Endodermal cell (in vitro differentiated cells): ENCODE measurements at regions not wholly inside any gene's neighbourhood (a gene's known extent, or its start where the extent isn't known, plus 50 kb on each side); places are given as distances from the start of the nearest gene placed in this dataset.
"Not testable (repeated sequence)": the region's sequence is repeated elsewhere in the genome, so short reads cannot be mapped to it uniquely, and the experiment has no call there.

Source experiments
- DNase-seq: peaks from one replicate; pipeline ENCODE4 v3.0.0-alpha.2; 2017
- H3K27ac ChIP-seq: 2 replicates; pipeline ENCODE4 v1.5.1; 2013; ENCODE audit warnings: mild to moderate bottlenecking, low read depth, low read length, moderate library complexity
- H3K27me3 ChIP-seq: 2 replicates; pipeline ENCODE4 v1.6.1; 2013; ENCODE audit warnings: mild to moderate bottlenecking, low read length, moderate library complexity; ENCODE audit not compliant: insufficient read depth, control insufficient read depth, poor library complexity, severe bottlenecking
- H3K36me3 ChIP-seq: 2 replicates; pipeline ENCODE4 v1.7.0; 2013; ENCODE audit warnings: mild to moderate bottlenecking, low read length, moderate library complexity; ENCODE audit not compliant: control insufficient read depth, insufficient read depth
- H3K4me1 ChIP-seq: one replicate; pipeline ENCODE4 v1.7.0; 2013; ENCODE audit warnings: low read length; ENCODE audit not compliant: control insufficient read depth, insufficient read depth
- H3K4me3 ChIP-seq: 2 replicates; pipeline ENCODE4 v1.5.1; 2013; ENCODE audit warnings: mild to moderate bottlenecking, low read length, moderate library complexity
- H3K9ac ChIP-seq: 2 replicates; pipeline ENCODE4 v1.6.1; 2013; ENCODE audit warnings: mild to moderate bottlenecking, low read length, moderate library complexity; ENCODE audit not compliant: poor library complexity, severe bottlenecking; ENCODE audit errors: extremely low read depth
- H3K9me3 ChIP-seq: 2 replicates; pipeline ENCODE4 v1.6.1; 2013; ENCODE audit warnings: mild to moderate bottlenecking, low read length, moderate library complexity; ENCODE audit not compliant: control insufficient read depth
- H3K27ac Mint-ChIP-seq: 2 replicates; pipeline ENCODE4 v1.8.0; 2020; ENCODE audit warnings: mixed read lengths
- H3K27me3 Mint-ChIP-seq: 2 replicates; pipeline ENCODE4 v1.8.0; 2021; ENCODE audit warnings: mild to moderate bottlenecking, mixed read lengths; ENCODE audit not compliant: insufficient read depth
- H3K36me3 Mint-ChIP-seq: 2 replicates; pipeline ENCODE4 v1.8.0; 2020; ENCODE audit warnings: low read depth, mixed read lengths
- H3K4me1 Mint-ChIP-seq: 2 replicates; pipeline ENCODE4 v1.8.0; 2020; ENCODE audit warnings: mixed read lengths
- H3K4me3 Mint-ChIP-seq: 2 replicates; pipeline ENCODE4 v1.8.0; 2020; ENCODE audit warnings: mild to moderate bottlenecking, moderate library complexity, mixed read lengths
- H3K9me3 Mint-ChIP-seq: 2 replicates; pipeline ENCODE4 v1.8.0; 2020; ENCODE audit warnings: mild to moderate bottlenecking, mixed read lengths
- WGBS, 2 experiments: methylation state at CpG; one replicate each; pipeline versions ENCODE4 v1.1.5 to v1.1.7; 2013; ENCODE audit warnings: missing lambda C conversion rate in 2 of 2, mixed read lengths in 1 of 2; ENCODE audit not compliant: insufficient coverage in 1 of 2, insufficient read length in 1 of 2; 5-methylcytosine and 5-hydroxymethylcytosine counted together
- TF ChIP-seq, protein P1 (sequence below): fragments of 200-600 bp; sonication (generic); conservative IDR thresholded peaks from 2 replicates; pipeline ENCODE4 v1.5.0; 2021; ENCODE audit warnings: antibody characterized with exemption, mild to moderate bottlenecking

DNA sequence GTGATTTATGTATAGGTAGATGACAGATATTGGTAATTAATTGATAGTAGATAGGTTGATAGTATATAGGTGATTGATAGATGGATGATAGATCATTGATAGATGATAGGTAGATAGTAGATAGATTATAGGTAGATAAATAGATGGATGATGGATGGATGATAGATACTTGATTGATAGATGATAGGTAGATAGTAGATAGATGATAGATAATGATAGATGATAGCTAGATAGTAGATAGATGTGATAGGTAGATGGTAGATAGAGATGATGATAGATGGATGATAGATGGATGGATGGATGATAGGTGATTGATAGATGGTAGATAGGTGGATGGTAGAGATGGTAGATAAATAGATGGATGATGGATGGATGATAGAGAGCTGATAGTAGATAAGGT is 62.0 kb upstream of the SAMD11 start:
- H3K36me3 ChIP-seq, result no peaks in the 10 kb centered on the region
- peaks cover 30% of the 10 kb centered on the region for H3K27me3 ChIP-seq
- H3K9me3 ChIP-seq, result no peaks in the 10 kb centered on the region
- no peak overlapping the region for H3K9ac ChIP-seq
- no peak for DNase-seq
- H3K4me3 ChIP-seq, result no peak overlapping the region
- Mint-ChIP-seq H3K4me1 (peaks cover 1% of the 10 kb centered on the region), H3K27ac (no peak overlapping the region), H3K9me3 (no peaks in the 10 kb centered on the region), H3K36me3 (no peaks in the 10 kb centered on the region), H3K27me3 (peaks cover 52% of the 10 kb centered on the region), H3K4me3 (no peak overlapping the region)
- H3K4me1 ChIP-seq, result no peaks in the 10 kb centered on the region
- TF ChIP-seq, protein P1, sequence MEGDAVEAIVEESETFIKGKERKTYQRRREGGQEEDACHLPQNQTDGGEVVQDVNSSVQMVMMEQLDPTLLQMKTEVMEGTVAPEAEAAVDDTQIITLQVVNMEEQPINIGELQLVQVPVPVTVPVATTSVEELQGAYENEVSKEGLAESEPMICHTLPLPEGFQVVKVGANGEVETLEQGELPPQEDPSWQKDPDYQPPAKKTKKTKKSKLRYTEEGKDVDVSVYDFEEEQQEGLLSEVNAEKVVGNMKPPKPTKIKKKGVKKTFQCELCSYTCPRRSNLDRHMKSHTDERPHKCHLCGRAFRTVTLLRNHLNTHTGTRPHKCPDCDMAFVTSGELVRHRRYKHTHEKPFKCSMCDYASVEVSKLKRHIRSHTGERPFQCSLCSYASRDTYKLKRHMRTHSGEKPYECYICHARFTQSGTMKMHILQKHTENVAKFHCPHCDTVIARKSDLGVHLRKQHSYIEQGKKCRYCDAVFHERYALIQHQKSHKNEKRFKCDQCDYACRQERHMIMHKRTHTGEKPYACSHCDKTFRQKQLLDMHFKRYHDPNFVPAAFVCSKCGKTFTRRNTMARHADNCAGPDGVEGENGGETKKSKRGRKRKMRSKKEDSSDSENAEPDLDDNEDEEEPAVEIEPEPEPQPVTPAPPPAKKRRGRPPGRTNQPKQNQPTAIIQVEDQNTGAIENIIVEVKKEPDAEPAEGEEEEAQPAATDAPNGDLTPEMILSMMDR, result no peak
- no peak overlapping the region for H3K27ac ChIP-seq

DNA sequence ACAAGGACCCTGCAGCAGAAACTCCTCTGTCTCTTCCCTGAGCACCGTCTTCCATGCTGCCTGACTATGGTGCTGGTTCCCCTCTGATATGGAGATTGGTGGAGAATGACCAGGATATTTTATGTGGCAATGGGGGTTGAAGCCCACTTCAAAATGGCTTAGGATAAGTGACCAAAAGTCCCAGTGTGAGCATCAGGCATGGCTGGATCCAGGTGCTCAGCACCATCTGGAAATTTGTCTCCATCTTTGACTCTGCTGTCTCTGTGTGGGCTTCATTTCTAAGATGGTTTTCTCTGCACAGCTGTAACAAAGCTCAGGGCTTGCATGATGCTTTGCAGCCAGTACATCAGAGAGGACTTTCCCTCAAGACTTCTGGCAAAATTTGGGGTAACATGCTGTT is 61.1 kb upstream of the SAMD11 start:
- H3K27ac Mint-ChIP-seq, H3K4me3 Mint-ChIP-seq, DNase-seq, H3K4me3 ChIP-seq, H3K36me3 ChIP-seq, H3K9me3 ChIP-seq, H3K36me3 Mint-ChIP-seq, H3K27ac ChIP-seq, H3K4me1 Mint-ChIP-seq, H3K4me1 ChIP-seq, H3K9ac ChIP-seq, H3K9me3 Mint-ChIP-seq: not testable (repeated sequence)
- peaks cover 60% of the 10 kb centered on the region for H3K27me3 Mint-ChIP-seq
- 0% methylated on average over 1 of the region's 1 CpG; no CpG with 5 or more reads in 1 of the 2 experiments for whole genome bisulfite sequencing, 2 experiments
- peaks cover 38% of the 10 kb centered on the region for H3K27me3 ChIP-seq

DNA sequence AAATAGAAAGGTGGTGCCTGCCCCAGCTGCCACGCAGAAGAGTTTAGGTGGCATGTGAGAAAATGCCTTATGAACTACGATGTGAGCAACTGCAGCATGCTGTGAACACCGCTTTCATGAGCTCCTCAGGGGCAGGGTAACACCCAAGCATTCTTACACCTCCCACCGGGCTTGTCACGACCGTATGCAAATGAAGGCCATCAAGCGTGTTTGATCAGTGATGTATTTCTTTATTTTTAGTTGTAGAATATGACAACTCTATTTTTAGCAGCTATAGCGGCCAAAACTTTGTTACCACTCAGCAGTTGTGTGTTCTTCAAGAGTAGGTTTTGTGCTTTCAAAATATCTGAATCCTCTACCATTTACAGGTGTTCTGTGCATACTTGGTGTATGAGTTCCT is 58.1 kb upstream of the SAMD11 start:
- WGBS, 2 experiments, result 53 to 62% methylated on average over 3 to 8 of the region's 8 CpGs
- not testable (repeated sequence) for H3K4me1 ChIP-seq, H3K9me3 ChIP-seq, H3K36me3 Mint-ChIP-seq, H3K4me1 Mint-ChIP-seq, H3K9ac ChIP-seq, H3K4me3 ChIP-seq, H3K27ac ChIP-seq, H3K36me3 ChIP-seq, H3K27ac Mint-ChIP-seq, H3K4me3 Mint-ChIP-seq, H3K9me3 Mint-ChIP-seq, DNase-seq
- peaks cover 83% of the 10 kb centered on the region for H3K27me3 Mint-ChIP-seq
- peaks cover 68% of the 10 kb centered on the region for H3K27me3 ChIP-seq

DNA sequence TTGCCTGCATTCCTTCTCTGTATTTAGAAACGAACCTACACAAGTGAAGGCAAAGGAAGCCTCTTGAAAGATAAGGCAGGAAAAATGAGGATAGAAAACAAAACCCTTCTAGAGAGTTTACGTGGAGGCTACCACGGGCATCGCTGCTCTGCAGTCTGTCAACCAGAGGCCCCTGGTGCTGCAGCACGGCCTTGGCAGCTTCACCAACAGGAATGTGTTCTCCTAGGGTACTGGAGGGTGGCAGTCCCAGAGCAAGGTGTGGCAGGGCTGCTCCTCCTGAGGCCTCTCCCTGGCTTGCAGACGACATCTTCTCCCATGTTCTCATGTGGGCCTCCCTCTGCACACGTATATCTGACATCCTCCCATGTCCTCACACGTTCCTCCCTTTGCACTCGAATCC is 57.6 kb upstream of the SAMD11 start:
- peaks cover 84% of the 10 kb centered on the region for H3K27me3 Mint-ChIP-seq
- WGBS, 2 experiments, result 72 to 88% methylated on average over 5 to 9 of the region's 9 CpGs

DNA sequence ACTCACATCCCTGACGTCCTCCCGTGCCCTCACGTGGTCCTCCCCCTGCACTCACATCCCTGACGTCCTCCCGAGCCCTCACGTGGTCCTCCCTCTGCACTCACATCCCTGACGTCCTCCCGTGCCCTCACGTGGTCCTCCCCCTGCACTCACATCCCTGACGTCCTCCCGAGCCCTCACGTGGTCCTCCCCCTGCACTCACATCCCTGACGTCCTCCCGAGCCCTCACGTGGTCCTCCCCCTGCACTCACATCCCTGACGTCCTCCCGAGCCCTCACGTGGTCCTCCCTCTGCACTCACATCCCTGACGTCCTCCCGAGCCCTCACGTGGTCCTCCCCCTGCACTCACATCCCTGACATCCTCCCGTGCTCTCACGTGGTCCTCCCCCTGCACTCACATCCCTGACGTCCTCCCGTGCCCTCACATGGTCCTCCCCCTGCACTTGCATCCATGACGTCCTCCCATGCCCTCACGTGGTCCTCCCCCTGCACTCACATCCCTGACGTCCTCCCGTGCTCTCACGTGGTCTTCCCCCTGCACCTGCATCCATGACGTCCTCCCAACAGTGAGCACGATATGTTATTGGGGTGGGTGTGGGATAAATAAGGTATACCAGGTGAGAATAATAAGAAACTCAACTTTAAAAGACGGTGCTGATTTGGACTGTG is 57.0 kb upstream of the SAMD11 start:
- not testable (repeated sequence) for H3K4me1 Mint-ChIP-seq, H3K36me3 Mint-ChIP-seq, H3K9me3 ChIP-seq, H3K4me3 Mint-ChIP-seq, H3K4me1 ChIP-seq, H3K27ac ChIP-seq, DNase-seq, H3K27ac Mint-ChIP-seq, H3K9me3 Mint-ChIP-seq, H3K36me3 ChIP-seq, H3K4me3 ChIP-seq, H3K9ac ChIP-seq
- peaks cover 80% of the 10 kb centered on the region for H3K27me3 ChIP-seq
- 62 to 64% methylated on average over 8 to 29 of the region's 33 CpGs for WGBS, 2 experiments
- peaks cover 87% of the 10 kb centered on the region for H3K27me3 Mint-ChIP-seq

More for the DNA sequence above, 57.6 kb upstream of the SAMD11 start:
- Mint-ChIP-seq H3K4me3 (no peak overlapping the region), H3K27ac (no peak overlapping the region), H3K4me1 (no peaks in the 10 kb centered on the region), H3K36me3 (no peaks in the 10 kb centered on the region), H3K9me3 (no peaks in the 10 kb centered on the region)
- no peak for DNase-seq
- no peaks in the 10 kb centered on the region for H3K9me3 ChIP-seq
- H3K9ac ChIP-seq, result no peak overlapping the region
- no peaks in the 10 kb centered on the region for H3K36me3 ChIP-seq
- H3K27ac ChIP-seq, result no peak overlapping the region
- TF ChIP-seq, protein P1, result no peak
- H3K27me3 ChIP-seq, result peaks cover 73% of the 10 kb centered on the region
- H3K4me3 ChIP-seq, result no peak overlapping the region
- H3K4me1 ChIP-seq, result no peaks in the 10 kb centered on the region

DNA sequence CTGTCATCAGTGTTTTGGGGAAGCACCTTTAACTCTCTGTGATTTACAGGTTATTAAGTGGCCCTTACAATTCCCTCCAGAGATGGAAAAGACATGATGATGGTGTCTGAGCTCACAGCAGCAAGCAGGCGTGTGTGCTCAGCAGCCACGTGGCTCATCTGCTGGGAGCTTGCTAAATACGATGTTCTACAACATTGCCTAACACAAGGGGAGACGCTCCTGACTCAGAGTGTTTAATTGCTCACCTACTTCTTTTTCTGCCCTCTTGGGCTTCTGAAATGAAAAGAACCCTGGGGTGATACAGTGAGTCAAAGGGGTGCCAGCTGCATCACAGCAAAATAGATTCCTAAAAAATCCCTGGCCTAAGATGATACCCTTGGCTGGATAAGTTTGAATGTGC is 56.2 kb upstream of the SAMD11 start:
- peaks cover 84% of the 10 kb centered on the region for H3K27me3 ChIP-seq
- not testable (repeated sequence) for H3K4me3 Mint-ChIP-seq, H3K4me3 ChIP-seq, H3K27ac ChIP-seq, H3K36me3 ChIP-seq, H3K4me1 Mint-ChIP-seq, H3K36me3 Mint-ChIP-seq, H3K9ac ChIP-seq, DNase-seq, H3K9me3 ChIP-seq, H3K9me3 Mint-ChIP-seq, H3K4me1 ChIP-seq, H3K27ac Mint-ChIP-seq
- 45% methylated on average over 4 of the region's 4 CpGs; no CpG with 5 or more reads in 1 of the 2 experiments for WGBS, 2 experiments
- peaks cover 82% of the 10 kb centered on the region for H3K27me3 Mint-ChIP-seq
